ENCODE measurements at regions not wholly inside any gene's neighbourhood (a gene's known extent, or its start where the extent isn't known, plus 50 kb on each side); places are given as distances from the start of the nearest gene placed in this dataset.

- no peak for ATAC-seq (ENCODE audit: poor library complexity)
These were observed 225.7 kb upstream of the NPVF start for GRCh38 chr7:25454020-25454419.

DNA sequence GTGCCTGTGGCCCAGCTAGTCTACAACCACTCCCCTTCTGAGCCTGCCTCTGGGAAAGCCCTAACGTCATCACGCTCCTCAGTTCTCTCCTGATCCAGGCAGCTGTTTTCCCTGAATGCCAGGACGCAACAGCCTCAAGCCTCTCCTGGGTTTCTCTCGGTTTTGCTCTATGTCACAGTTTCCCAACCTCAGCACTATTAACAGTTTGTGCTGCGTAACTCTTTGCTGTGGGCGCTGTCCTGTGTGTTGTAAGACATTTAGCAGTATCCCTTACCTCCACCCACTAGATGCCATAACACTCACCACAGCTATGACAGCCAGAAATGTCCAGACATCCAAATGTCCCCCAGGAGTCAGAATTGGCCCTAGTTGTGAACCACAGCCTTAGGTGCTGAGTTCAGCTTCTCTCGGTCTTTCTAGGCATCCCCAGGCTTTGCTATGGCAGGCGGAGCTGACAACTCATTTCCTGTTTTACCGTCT lies 226.3 kb upstream of the NPVF start:
- TF ChIP-seq CTCF (IDR thresholded peaks at IDR 0.05): no peak
- no peak for ATAC-seq (ENCODE audit: poor library complexity)

More at GRCh38 chr7:25454020-25454419, 225.7 kb upstream of the NPVF start:
- no peaks in the 10 kb centered on the region for H3K9me3 Mint-ChIP-seq
- Histone ChIP-seq H3K27me3 (ENCODE audit: control insufficient read depth in 1 of 2, insufficient read depth in 2 of 2, low read length in 2 of 2) (no peaks in the 10 kb centered on the region), H3K4me3 (ENCODE audit: low read length) (no peak overlapping the region), H3K9me3 (ENCODE audit: control insufficient read depth in 1 of 2, insufficient read depth in 1 of 2, low read length in 2 of 2) (no peaks in the 10 kb centered on the region), H3K4me1 (ENCODE audit: insufficient read depth, low read length) (no peaks in the 10 kb centered on the region), H3K36me3 (ENCODE audit: insufficient read depth, low read length) (no peaks in the 10 kb centered on the region), H3K27ac (ENCODE audit: low read depth in 1 of 2, low read length in 2 of 2) (no peak overlapping the region)
- POLR2A ChIA-PET: no interaction called here
- no peak overlapping the region for H3K27ac Mint-ChIP-seq
- H3K36me3 Mint-ChIP-seq (ENCODE audit: low read depth): no peaks in the 10 kb centered on the region
- no peak for TF ChIP-seq CTCF (IDR thresholded peaks at IDR 0.05)
- H3K4me3 Mint-ChIP-seq: no peak overlapping the region
- no peaks in the 10 kb centered on the region for H3K4me1 Mint-ChIP-seq (ENCODE audit: low read depth)
- peaks cover 3% of the 10 kb centered on the region for H3K27me3 Mint-ChIP-seq
- DNase-seq: no peak
- CTCF ChIA-PET: no interaction called here
- intact Hi-C loops (cut with DNase I, micrococcal nuclease): no loop called here

GRCh38 chr7:25455683-25456251 lies 227.5 kb upstream of the NPVF start:
- no peaks in the 10 kb centered on the region for H3K36me3 ChIP-seq (ENCODE audit: insufficient read depth, low read length)

More for the DNA sequence above, 226.3 kb upstream of the NPVF start:
- Mint-ChIP-seq H3K27ac (no peak overlapping the region), H3K36me3 (ENCODE audit: low read depth) (no peaks in the 10 kb centered on the region), H3K4me3 (no peak overlapping the region), H3K27me3 (peaks cover 3% of the 10 kb centered on the region), H3K4me1 (ENCODE audit: low read depth) (no peaks in the 10 kb centered on the region), H3K9me3 (no peaks in the 10 kb centered on the region)
- no peak for DNase-seq
- no peaks in the 10 kb centered on the region for H3K27me3 ChIP-seq (ENCODE audit: control insufficient read depth in 1 of 2, insufficient read depth in 2 of 2, low read length in 2 of 2)
- CTCF ChIA-PET: no interaction called here
- H3K4me1 ChIP-seq (ENCODE audit: insufficient read depth, low read length): no peaks in the 10 kb centered on the region
- no peak overlapping the region for H3K27ac ChIP-seq (ENCODE audit: low read depth in 1 of 2, low read length in 2 of 2)
- POLR2A ChIA-PET: no interaction called here
- no peak overlapping the region for H3K4me3 ChIP-seq (ENCODE audit: low read length)
- H3K9me3 ChIP-seq (ENCODE audit: control insufficient read depth in 1 of 2, insufficient read depth in 1 of 2, low read length in 2 of 2): no peaks in the 10 kb centered on the region
- intact Hi-C loops (cut with DNase I, micrococcal nuclease): no loop called here
- H3K36me3 ChIP-seq (ENCODE audit: insufficient read depth, low read length): no peaks in the 10 kb centered on the region

More at GRCh38 chr7:25455683-25456251, 227.5 kb upstream of the NPVF start:
- no peak overlapping the region for H3K27ac Mint-ChIP-seq
- Histone ChIP-seq H3K9me3 (ENCODE audit: control insufficient read depth in 1 of 2, insufficient read depth in 1 of 2, low read length in 2 of 2) (no peaks in the 10 kb centered on the region), H3K27me3 (ENCODE audit: control insufficient read depth in 1 of 2, insufficient read depth in 2 of 2, low read length in 2 of 2) (peaks cover 0 to 3% of the 10 kb centered on the region in 2 experiments), H3K4me1 (ENCODE audit: insufficient read depth, low read length) (no peaks in the 10 kb centered on the region), H3K27ac (ENCODE audit: low read depth in 1 of 2, low read length in 2 of 2) (no peak overlapping the region), H3K4me3 (ENCODE audit: low read length) (no peak overlapping the region)
- no peak for TF ChIP-seq CTCF (IDR thresholded peaks at IDR 0.05)
- CTCF ChIA-PET: no interaction called here
- no peak overlapping the region for H3K4me3 Mint-ChIP-seq
- intact Hi-C loops (cut with DNase I, micrococcal nuclease): no loop called here
- peaks cover 7% of the 10 kb centered on the region for H3K27me3 Mint-ChIP-seq
- no peaks in the 10 kb centered on the region for H3K9me3 Mint-ChIP-seq
- DNase-seq: no peak
- POLR2A ChIA-PET: no interaction called here
- ATAC-seq (ENCODE audit: poor library complexity): no peak
- H3K4me1 Mint-ChIP-seq (ENCODE audit: low read depth): no peaks in the 10 kb centered on the region
- no peaks in the 10 kb centered on the region for H3K36me3 Mint-ChIP-seq (ENCODE audit: low read depth)
